ENCODE measurements at regions not wholly inside any gene's neighbourhood (a gene's known extent, or its start where the extent isn't known, plus 50 kb on each side); places are given as distances from the start of the nearest gene placed in this dataset.
"Not testable (repeated sequence)": the region's sequence is repeated elsewhere in the genome, so short reads cannot be mapped to it uniquely, and the experiment has no call there.

DNA sequence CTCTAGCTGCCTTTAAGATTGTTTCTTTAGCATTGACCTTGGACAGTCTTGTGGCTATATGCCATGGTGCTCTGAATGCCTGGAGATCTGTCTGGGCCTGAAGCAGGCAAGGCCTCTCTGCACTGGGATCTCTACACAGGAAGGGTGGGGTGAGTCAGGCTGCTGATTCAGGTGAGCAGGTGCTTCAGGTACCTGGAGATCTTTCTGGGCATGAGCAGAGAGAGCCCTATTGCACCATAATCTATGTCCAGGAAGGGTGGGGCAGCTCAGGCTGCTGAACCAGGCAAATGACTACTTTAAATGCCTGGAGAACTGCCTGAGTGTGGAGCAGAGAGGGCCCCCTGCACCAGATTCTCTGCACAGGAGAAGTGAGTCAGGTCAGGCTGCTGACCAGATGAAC is 94.5 kb downstream of the TPBG start:
- no peaks in the 10 kb centered on the region for H3K4me1 Mint-ChIP-seq
- no peak overlapping the region for H3K4me3 Mint-ChIP-seq
- Histone ChIP-seq H3K27ac (ENCODE audit: low read depth, low read length) (no peak overlapping the region), H3K27me3 (ENCODE audit: control insufficient read depth in 2 of 2, insufficient read depth in 2 of 2, low read length in 2 of 2) (peaks cover 0 to 4% of the 10 kb centered on the region in 2 donors), H3K36me3 (ENCODE audit: control insufficient read depth in 2 of 3, insufficient read depth in 3 of 3, low read length in 3 of 3) (no peaks in the 10 kb centered on the region), H3K9me3 (ENCODE audit: control insufficient read depth in 2 of 3, low read length in 3 of 3) (no peaks in the 10 kb centered on the region), H3K4me3 (ENCODE audit: low read length) (no peak overlapping the region), H3K4me1 (ENCODE audit: control insufficient read depth in 2 of 2, insufficient read depth in 2 of 2, low read length in 2 of 2) (no peaks in the 10 kb centered on the region)
- H3K9me3 Mint-ChIP-seq = peaks cover 9 to 53% (median 24%) of the 10 kb centered on the region in 11 donors
- CTCF ChIA-PET = no interaction called here
- no peaks in the 10 kb centered on the region for H3K36me3 Mint-ChIP-seq
- DNase-seq (no peak), ATAC-seq (no peak)
- no peak overlapping the region for H3K27ac Mint-ChIP-seq
- H3K27me3 Mint-ChIP-seq = peaks cover 0 to 6% (median 0%) of the 10 kb centered on the region in 5 donors
- POLR2A ChIA-PET = no interaction called here
- intact Hi-C loops (cut with micrococcal nuclease) = no loop called here

GRCh38 chr6:82458705-82459104 is 95.1 kb downstream of the TPBG start:
- Histone ChIP-seq H3K36me3 (ENCODE audit: control insufficient read depth in 2 of 3, insufficient read depth in 3 of 3, low read length in 3 of 3) (no peaks in the 10 kb centered on the region), H3K9me3 (ENCODE audit: control insufficient read depth in 2 of 3, low read length in 3 of 3) (no peaks in the 10 kb centered on the region), H3K4me3 (ENCODE audit: low read length) (no peak overlapping the region), H3K4me1 (ENCODE audit: control insufficient read depth in 2 of 2, insufficient read depth in 2 of 2, low read length in 2 of 2) (no peaks in the 10 kb centered on the region), H3K27me3 (ENCODE audit: control insufficient read depth in 2 of 2, insufficient read depth in 2 of 2, low read length in 2 of 2) (peaks cover 0 to 4% of the 10 kb centered on the region in 2 donors), H3K27ac (ENCODE audit: low read depth, low read length) (no peak overlapping the region)
- Mint-ChIP-seq H3K4me1 (no peaks in the 10 kb centered on the region), H3K27ac (no peak overlapping the region), H3K36me3 (no peaks in the 10 kb centered on the region), H3K4me3 (no peak overlapping the region), H3K9me3 (peaks cover 9 to 53% (median 22%) of the 10 kb centered on the region in 11 donors), H3K27me3 (peaks cover 0 to 6% (median 0%) of the 10 kb centered on the region in 5 donors)
- DNase-seq = no peak
- CTCF ChIA-PET = no interaction called here
- intact Hi-C loops (cut with micrococcal nuclease) = no loop called here
- POLR2A ChIA-PET = no interaction called here
- ATAC-seq = no peak

DNA sequence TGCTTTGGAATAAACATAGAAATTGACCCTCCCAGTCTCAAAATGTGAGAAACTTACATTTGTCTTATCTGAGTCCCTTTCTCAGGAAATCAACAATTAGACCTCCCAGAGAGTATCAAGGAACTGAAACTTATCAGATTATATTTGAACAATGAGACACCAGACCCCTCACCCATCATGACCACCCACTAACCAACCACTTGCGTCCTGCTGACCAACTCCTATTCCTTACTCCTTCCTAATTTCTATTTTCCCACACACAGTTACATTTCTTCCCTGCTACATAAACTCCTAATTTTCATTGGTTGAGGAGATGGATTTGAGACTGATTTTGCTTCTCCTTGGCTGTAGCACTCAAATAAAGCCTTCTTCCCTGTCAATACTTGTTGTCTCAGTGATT is 97.9 kb downstream of the TPBG start:
- intact Hi-C loops (cut with micrococcal nuclease) = no loop called here
- peaks cover 0 to 4% of the 10 kb centered on the region in 2 donors for H3K27me3 ChIP-seq (ENCODE audit: control insufficient read depth in 2 of 2, insufficient read depth in 2 of 2, low read length in 2 of 2)
- no peaks in the 10 kb centered on the region for H3K36me3 ChIP-seq (ENCODE audit: control insufficient read depth in 2 of 3, insufficient read depth in 3 of 3, low read length in 3 of 3)
- no peak for DNase-seq
- no peaks in the 10 kb centered on the region for H3K4me1 Mint-ChIP-seq
- peaks cover 0 to 27% (median 10%) of the 10 kb centered on the region in 11 donors for H3K9me3 Mint-ChIP-seq
- POLR2A ChIA-PET = no interaction called here
- H3K27me3 Mint-ChIP-seq = peaks cover 0 to 6% (median 0%) of the 10 kb centered on the region in 5 donors
- CTCF ChIA-PET = no interaction called here
- no peak overlapping the region for H3K4me3 Mint-ChIP-seq
- H3K4me3 ChIP-seq (ENCODE audit: low read length) = no peak overlapping the region
- no peak for ATAC-seq
- H3K27ac ChIP-seq (ENCODE audit: low read depth, low read length) = no peak overlapping the region
- no peaks in the 10 kb centered on the region for H3K4me1 ChIP-seq (ENCODE audit: control insufficient read depth in 2 of 2, insufficient read depth in 2 of 2, low read length in 2 of 2)
- H3K36me3 Mint-ChIP-seq = no peaks in the 10 kb centered on the region
- H3K27ac Mint-ChIP-seq = no peak overlapping the region
- H3K9me3 ChIP-seq (ENCODE audit: control insufficient read depth in 2 of 3, low read length in 3 of 3) = no peaks in the 10 kb centered on the region

GRCh38 chr6:82467338-82467737 is 103.7 kb downstream of the TPBG start:
- ChIA-PET POLR2A (no interaction called here), CTCF (no interaction called here)
- intact Hi-C loops (cut with micrococcal nuclease) = no loop called here
- H3K27ac ChIP-seq (ENCODE audit: low read depth, low read length) = no peak overlapping the region
- no peaks in the 10 kb centered on the region for H3K36me3 Mint-ChIP-seq
- no peaks in the 10 kb centered on the region for H3K4me1 Mint-ChIP-seq
- peaks cover 0 to under 1% of the 10 kb centered on the region in 2 donors for H3K27me3 ChIP-seq (ENCODE audit: control insufficient read depth in 2 of 2, insufficient read depth in 2 of 2, low read length in 2 of 2)
- no peak overlapping the region for H3K4me3 Mint-ChIP-seq
- DNase-seq = no peak
- H3K4me3 ChIP-seq (ENCODE audit: low read length) = no peak overlapping the region
- H3K27me3 Mint-ChIP-seq = peaks cover 0 to 5% (median 0%) of the 10 kb centered on the region in 5 donors
- H3K36me3 ChIP-seq (ENCODE audit: control insufficient read depth in 2 of 3, insufficient read depth in 3 of 3, low read length in 3 of 3) = no peaks in the 10 kb centered on the region
- H3K9me3 ChIP-seq (ENCODE audit: control insufficient read depth in 2 of 3, low read length in 3 of 3) = peaks cover 0 to 3% (median 0%) of the 10 kb centered on the region in 3 experiments
- no peak for ATAC-seq
- H3K27ac Mint-ChIP-seq = no peak overlapping the region
- H3K9me3 Mint-ChIP-seq = peaks cover 4 to 24% (median 15%) of the 10 kb centered on the region in 11 donors
- H3K4me1 ChIP-seq (ENCODE audit: control insufficient read depth in 2 of 2, insufficient read depth in 2 of 2, low read length in 2 of 2) = no peaks in the 10 kb centered on the region

DNA sequence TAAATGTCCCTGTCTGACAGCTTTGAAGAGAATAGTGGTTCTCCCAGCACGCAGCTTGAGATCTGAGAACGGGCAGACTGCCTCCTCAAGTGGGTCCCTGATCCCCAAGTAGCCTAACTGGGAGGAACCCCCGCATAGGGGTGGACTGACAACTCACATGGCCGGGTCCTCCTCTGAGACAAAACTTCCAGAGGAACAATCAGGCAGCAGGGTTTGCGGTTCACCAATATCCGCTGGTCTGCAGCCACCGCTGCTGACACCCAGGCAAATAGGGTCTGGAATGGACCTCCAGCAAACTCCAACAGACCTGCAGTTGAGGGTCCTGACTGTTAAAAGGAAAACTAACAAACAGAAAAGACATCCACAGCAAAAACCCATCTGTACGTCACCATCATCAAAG is 106.5 kb downstream of the TPBG start:
- H3K36me3 ChIP-seq (ENCODE audit: control insufficient read depth in 2 of 3, insufficient read depth in 3 of 3, low read length in 3 of 3); H3K27me3 Mint-ChIP-seq; H3K27ac ChIP-seq (ENCODE audit: low read depth, low read length); H3K36me3 Mint-ChIP-seq; DNase-seq; H3K4me3 ChIP-seq (ENCODE audit: low read length); intact Hi-C loops (cut with micrococcal nuclease); CTCF ChIA-PET; H3K4me3 Mint-ChIP-seq; H3K4me1 ChIP-seq (ENCODE audit: control insufficient read depth in 2 of 2, insufficient read depth in 2 of 2, low read length in 2 of 2); H3K9me3 ChIP-seq (ENCODE audit: control insufficient read depth in 2 of 3, low read length in 3 of 3); H3K27me3 ChIP-seq (ENCODE audit: control insufficient read depth in 2 of 2, insufficient read depth in 2 of 2, low read length in 2 of 2); ATAC-seq; POLR2A ChIA-PET; H3K4me1 Mint-ChIP-seq; H3K27ac Mint-ChIP-seq: not testable (repeated sequence)
- peaks cover 5 to 24% (median 15%) of the 10 kb centered on the region in 11 donors for H3K9me3 Mint-ChIP-seq

GRCh38 chr6:82475106-82475505 is 111.5 kb downstream of the TPBG start:
- CTCF ChIA-PET; H3K9me3 ChIP-seq (ENCODE audit: control insufficient read depth in 2 of 3, low read length in 3 of 3); POLR2A ChIA-PET; H3K27ac ChIP-seq (ENCODE audit: low read depth, low read length); H3K27me3 ChIP-seq (ENCODE audit: control insufficient read depth in 2 of 2, insufficient read depth in 2 of 2, low read length in 2 of 2); H3K36me3 ChIP-seq (ENCODE audit: control insufficient read depth in 2 of 3, insufficient read depth in 3 of 3, low read length in 3 of 3); H3K36me3 Mint-ChIP-seq; H3K27ac Mint-ChIP-seq; ATAC-seq; H3K4me1 ChIP-seq (ENCODE audit: control insufficient read depth in 2 of 2, insufficient read depth in 2 of 2, low read length in 2 of 2); DNase-seq; H3K27me3 Mint-ChIP-seq; H3K4me1 Mint-ChIP-seq; intact Hi-C loops (cut with micrococcal nuclease); H3K9me3 Mint-ChIP-seq; H3K4me3 ChIP-seq (ENCODE audit: low read length); H3K4me3 Mint-ChIP-seq: not testable (repeated sequence)

GRCh38 chr6:82484001-82484400 is 120.4 kb downstream of the TPBG start:
- POLR2A ChIA-PET = no interaction called here
- peaks cover 0 to 8% (median 0%) of the 10 kb centered on the region in 5 donors for H3K27me3 Mint-ChIP-seq
- intact Hi-C loops (cut with micrococcal nuclease) = no loop called here
- Histone ChIP-seq H3K27ac (ENCODE audit: low read depth, low read length) (no peak overlapping the region), H3K9me3 (ENCODE audit: control insufficient read depth in 2 of 3, low read length in 3 of 3) (peaks cover 0 to 12% (median 0%) of the 10 kb centered on the region in 3 experiments), H3K36me3 (ENCODE audit: control insufficient read depth in 2 of 3, insufficient read depth in 3 of 3, low read length in 3 of 3) (no peaks in the 10 kb centered on the region), H3K27me3 (ENCODE audit: control insufficient read depth in 2 of 2, insufficient read depth in 2 of 2, low read length in 2 of 2) (no peaks in the 10 kb centered on the region), H3K4me3 (ENCODE audit: low read length) (no peak overlapping the region), H3K4me1 (ENCODE audit: control insufficient read depth in 2 of 2, insufficient read depth in 2 of 2, low read length in 2 of 2) (no peaks in the 10 kb centered on the region)
- CTCF ChIA-PET = no interaction called here
- H3K4me1 Mint-ChIP-seq = no peaks in the 10 kb centered on the region
- ATAC-seq (no peak), DNase-seq (no peak)
- H3K4me3 Mint-ChIP-seq = no peak overlapping the region
- peaks cover 0 to 23% (median 13%) of the 10 kb centered on the region in 11 donors for H3K9me3 Mint-ChIP-seq
- no peak overlapping the region for H3K27ac Mint-ChIP-seq
- H3K36me3 Mint-ChIP-seq = peaks cover 0 to 3% (median 0%) of the 10 kb centered on the region in 5 donors
